NCI-H2196 treated with DMSO at 0.1 percent for 48 hours (cell line): ENCODE measurements at regions not wholly inside any gene's neighbourhood (a gene's known extent, or its start where the extent isn't known, plus 50 kb on each side); places are given as distances from the start of the nearest gene placed in this dataset.
"Not testable (repeated sequence)": the region's sequence is repeated elsewhere in the genome, so short reads cannot be mapped to it uniquely, and the experiment has no call there.

Experiments
- DNase-seq: peaks from one replicate; lab custom pipeline; 2025; ENCODE audit not compliant: unreplicated experiment; lab: John Stamatoyannopoulos, UW

GRCh38 chrX:7409866-7410265 lies 261.9 kb upstream of the PUDP start:
- no peak for DNase-seq

GRCh38 chrX:7399373-7399772 lies 251.4 kb upstream of the PUDP start:
- DNase-seq = no peak

GRCh38 chrX:7390441-7390840 lies 242.5 kb upstream of the PUDP start:
- DNase-seq = no peak

- DNase-seq = no peak
Measured at GRCh38 chrX:7389576-7389975, 241.6 kb upstream of the PUDP start.

- no peak for DNase-seq
Measured at GRCh38 chrX:7385131-7385530, 237.2 kb upstream of the PUDP start.

GRCh38 chrX:7378406-7378805 lies 230.5 kb upstream of the PUDP start:
- DNase-seq = no peak

- DNase-seq = no peak
Measured at GRCh38 chrX:7372825-7373525, 225.0 kb upstream of the PUDP start.

GRCh38 chrX:7362111-7362510 lies 214.2 kb upstream of the PUDP start:
- no peak for DNase-seq

GRCh38 chrX:7351926-7352325 lies 204.0 kb upstream of the PUDP start:
- DNase-seq = no peak

GRCh38 chrX:7347465-7347864 lies 199.5 kb upstream of the PUDP start:
- DNase-seq = no peak

GRCh38 chrX:7346021-7346420 lies 198.1 kb upstream of the PUDP start:
- DNase-seq = no peak

GRCh38 chrX:7343181-7343580 lies 195.2 kb upstream of the PUDP start:
- DNase-seq = no peak

GRCh38 chrX:7335816-7336362 lies 187.9 kb upstream of the PUDP start:
- not testable (repeated sequence) for DNase-seq

GRCh38 chrX:7334253-7334935 lies 186.4 kb upstream of the PUDP start:
- no peak for DNase-seq

- DNase-seq = no peak
Measured at GRCh38 chrX:7330971-7331746, 183.2 kb upstream of the PUDP start.

GRCh38 chrX:7330556-7330955 lies 182.6 kb upstream of the PUDP start:
- DNase-seq = no peak

- no peak for DNase-seq
Measured at GRCh38 chrX:7318661-7319060, 170.7 kb upstream of the PUDP start.

GRCh38 chrX:7318241-7318640 lies 170.3 kb upstream of the PUDP start:
- no peak for DNase-seq

GRCh38 chrX:7316887-7317286 lies 168.9 kb upstream of the PUDP start:
- no peak for DNase-seq

- no peak for DNase-seq
Measured at GRCh38 chrX:7316280-7316679, 168.3 kb upstream of the PUDP start.

- no peak for DNase-seq
Measured at GRCh38 chrX:7314425-7314824, 166.5 kb upstream of the PUDP start.

- DNase-seq = no peak
Measured at GRCh38 chrX:7307720-7308119, 159.8 kb upstream of the PUDP start.
